ENCODE measurements at regions not wholly inside any gene's neighbourhood (a gene's known extent, or its start where the extent isn't known, plus 50 kb on each side); places are given as distances from the start of the nearest gene placed in this dataset.

GRCh38 chr5:39541920-39542319 lies 117.1 kb upstream of the DAB2 start:
- TF ChIP-seq, protein P1, sequence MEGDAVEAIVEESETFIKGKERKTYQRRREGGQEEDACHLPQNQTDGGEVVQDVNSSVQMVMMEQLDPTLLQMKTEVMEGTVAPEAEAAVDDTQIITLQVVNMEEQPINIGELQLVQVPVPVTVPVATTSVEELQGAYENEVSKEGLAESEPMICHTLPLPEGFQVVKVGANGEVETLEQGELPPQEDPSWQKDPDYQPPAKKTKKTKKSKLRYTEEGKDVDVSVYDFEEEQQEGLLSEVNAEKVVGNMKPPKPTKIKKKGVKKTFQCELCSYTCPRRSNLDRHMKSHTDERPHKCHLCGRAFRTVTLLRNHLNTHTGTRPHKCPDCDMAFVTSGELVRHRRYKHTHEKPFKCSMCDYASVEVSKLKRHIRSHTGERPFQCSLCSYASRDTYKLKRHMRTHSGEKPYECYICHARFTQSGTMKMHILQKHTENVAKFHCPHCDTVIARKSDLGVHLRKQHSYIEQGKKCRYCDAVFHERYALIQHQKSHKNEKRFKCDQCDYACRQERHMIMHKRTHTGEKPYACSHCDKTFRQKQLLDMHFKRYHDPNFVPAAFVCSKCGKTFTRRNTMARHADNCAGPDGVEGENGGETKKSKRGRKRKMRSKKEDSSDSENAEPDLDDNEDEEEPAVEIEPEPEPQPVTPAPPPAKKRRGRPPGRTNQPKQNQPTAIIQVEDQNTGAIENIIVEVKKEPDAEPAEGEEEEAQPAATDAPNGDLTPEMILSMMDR (IDR thresholded peaks at IDR 0.05; ENCODE audit: low read length), result no peak
- no peak for TF ChIP-seq EZH2 (optimal IDR thresholded peaks at IDR 0.05; ENCODE audit: low read depth, low read length)

Measured in MM.1S (cell line).